22Rv1 (cell line): ENCODE measurements at regions not wholly inside any gene's neighbourhood (a gene's known extent, or its start where the extent isn't known, plus 50 kb on each side); places are given as distances from the start of the nearest gene placed in this dataset.
"Not testable (repeated sequence)": the region's sequence is repeated elsewhere in the genome, so short reads cannot be mapped to it uniquely, and the experiment has no call there.

Source experiments
- H3K27ac ChIP-seq: fragments of 450-650 bp; 2 replicates; pipeline ENCODE4 v1.5.1; 2017
- ZFX ChIP-seq: fragments of 450-650 bp; IDR thresholded peaks from 2 replicates; pipeline ENCODE4 v1.6.1; 2017; ENCODE audit warnings: antibody characterized with exemption, borderline replicate concordance
- TF ChIP-seq, protein P1 (sequence below): fragments of 450-650 bp; IDR thresholded peaks from 2 replicates; pipeline ENCODE4 v1.5.1; 2017; ENCODE audit warnings: mild to moderate bottlenecking

DNA sequence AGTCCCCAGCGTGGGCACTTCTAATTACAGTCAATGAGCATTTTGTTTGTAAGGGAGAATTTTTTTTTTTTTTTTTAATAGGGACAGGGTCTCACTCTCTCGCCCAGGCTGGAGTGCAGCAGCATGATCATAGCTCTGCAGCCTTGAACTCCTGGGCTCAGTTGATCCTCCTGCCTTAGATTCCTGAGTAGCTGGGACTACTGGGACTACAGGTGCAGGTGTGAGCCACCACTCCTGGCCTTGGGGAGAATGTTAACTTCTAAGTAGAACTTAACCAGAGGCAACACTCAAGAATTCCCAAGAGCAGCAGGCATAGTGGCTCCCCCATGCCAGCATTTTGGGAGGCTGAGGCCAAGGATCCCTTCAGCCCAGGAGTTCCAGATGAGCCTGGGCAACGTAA lies 52.9 kb upstream of the ZNF217 start:
- H3K27ac ChIP-seq, result no peak overlapping the region

DNA sequence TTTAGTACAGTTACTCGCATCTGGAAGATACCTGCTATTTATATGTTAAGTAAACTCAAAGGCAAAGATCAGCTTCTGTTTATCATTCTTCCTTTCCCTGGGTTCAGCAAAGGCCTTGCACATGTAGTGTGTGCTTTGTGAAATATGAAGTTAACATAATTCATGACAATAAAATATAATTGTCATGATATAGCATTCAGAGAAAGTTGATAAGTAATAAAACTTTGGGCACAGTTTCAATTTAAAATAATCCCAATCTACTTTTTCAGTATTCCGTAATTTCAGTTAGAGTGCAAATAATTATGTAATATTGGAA lies 51.9 kb upstream of the ZNF217 start:
- no peak for TF ChIP-seq ZFX
- TF ChIP-seq, protein P1, sequence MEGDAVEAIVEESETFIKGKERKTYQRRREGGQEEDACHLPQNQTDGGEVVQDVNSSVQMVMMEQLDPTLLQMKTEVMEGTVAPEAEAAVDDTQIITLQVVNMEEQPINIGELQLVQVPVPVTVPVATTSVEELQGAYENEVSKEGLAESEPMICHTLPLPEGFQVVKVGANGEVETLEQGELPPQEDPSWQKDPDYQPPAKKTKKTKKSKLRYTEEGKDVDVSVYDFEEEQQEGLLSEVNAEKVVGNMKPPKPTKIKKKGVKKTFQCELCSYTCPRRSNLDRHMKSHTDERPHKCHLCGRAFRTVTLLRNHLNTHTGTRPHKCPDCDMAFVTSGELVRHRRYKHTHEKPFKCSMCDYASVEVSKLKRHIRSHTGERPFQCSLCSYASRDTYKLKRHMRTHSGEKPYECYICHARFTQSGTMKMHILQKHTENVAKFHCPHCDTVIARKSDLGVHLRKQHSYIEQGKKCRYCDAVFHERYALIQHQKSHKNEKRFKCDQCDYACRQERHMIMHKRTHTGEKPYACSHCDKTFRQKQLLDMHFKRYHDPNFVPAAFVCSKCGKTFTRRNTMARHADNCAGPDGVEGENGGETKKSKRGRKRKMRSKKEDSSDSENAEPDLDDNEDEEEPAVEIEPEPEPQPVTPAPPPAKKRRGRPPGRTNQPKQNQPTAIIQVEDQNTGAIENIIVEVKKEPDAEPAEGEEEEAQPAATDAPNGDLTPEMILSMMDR, result no peak
- H3K27ac ChIP-seq, result no peak overlapping the region

More for the DNA sequence above, 52.9 kb upstream of the ZNF217 start:
- TF ChIP-seq ZFX, result no peak
- TF ChIP-seq, protein P1, result no peak

GRCh38 chr20:53644108-53644507 lies 50.5 kb upstream of the ZNF217 start:
- H3K27ac ChIP-seq, result not testable (repeated sequence)
